ENCODE measurements at regions not wholly inside any gene's neighbourhood (a gene's known extent, or its start where the extent isn't known, plus 50 kb on each side); places are given as distances from the start of the nearest gene placed in this dataset.

DNA sequence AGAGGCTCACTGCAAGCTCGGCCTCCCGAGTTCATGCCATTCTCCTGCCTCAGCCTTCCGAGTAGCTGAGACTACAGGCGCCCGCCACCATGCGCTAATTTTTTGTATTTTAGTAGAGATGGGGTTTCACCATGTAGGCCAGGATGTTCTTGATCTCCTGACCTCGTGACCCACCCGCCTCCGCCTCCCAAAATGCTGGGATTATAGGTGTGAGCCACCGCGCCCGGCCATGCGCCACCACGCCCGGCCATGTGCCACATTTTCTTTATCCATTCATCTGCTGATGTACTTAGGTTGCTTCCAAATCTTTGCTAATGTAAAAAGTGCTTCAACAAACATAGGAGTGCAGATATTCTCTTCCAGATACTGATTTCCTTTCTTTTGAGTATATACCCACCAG lies 408.6 kb downstream of the CAAP1 start:
- no peak for DNase-seq

- DNase-seq = no peak
These were observed 414.6 kb downstream of the CAAP1 start for GRCh38 chr9:26477963-26478362.

DNA sequence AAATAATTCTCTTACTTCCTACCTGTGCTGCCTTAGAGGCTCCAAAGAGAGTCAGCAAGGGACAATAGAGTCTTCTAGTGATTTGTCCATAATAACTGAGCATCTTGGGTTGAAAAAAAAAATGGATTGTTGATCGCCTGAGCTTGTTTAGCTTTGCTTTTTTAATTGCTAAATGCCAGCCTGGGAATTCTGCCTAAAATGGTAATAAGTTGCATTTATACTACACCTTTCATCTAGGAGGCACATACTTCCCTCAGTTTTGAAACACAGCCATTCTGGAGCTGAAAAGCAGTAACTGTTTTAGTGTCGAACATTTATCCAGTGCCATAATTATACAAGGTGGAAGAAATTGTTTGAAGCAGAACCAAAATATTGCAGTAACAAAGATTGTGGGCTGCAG lies 421.3 kb downstream of the CAAP1 start:
- DNase-seq = no peak

GRCh38 chr9:26470284-26470683 lies 422.3 kb downstream of the CAAP1 start:
- DNase-seq = no peak

DNA sequence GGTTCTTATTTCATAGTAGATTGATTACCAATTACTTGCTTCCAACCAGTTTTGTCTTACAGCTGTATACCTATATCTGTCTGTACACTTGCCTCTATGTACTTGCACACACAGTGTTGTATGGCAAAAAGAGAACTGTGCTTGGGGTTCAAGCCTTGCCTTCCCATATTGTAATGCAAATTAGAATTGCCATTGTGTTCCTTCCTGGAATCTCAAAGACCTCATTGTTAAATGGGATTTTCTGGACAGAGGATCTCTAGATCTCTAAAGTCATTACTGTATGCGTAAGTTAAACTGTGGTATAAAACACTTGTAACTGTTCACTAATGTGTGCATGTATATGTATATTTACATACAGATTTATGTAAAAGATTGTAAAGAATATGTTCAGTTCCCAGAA lies 428.8 kb downstream of the CAAP1 start:
- DNase-seq = no peak

GRCh38 chr9:26462751-26463150 lies 429.9 kb downstream of the CAAP1 start:
- no peak for DNase-seq

DNA sequence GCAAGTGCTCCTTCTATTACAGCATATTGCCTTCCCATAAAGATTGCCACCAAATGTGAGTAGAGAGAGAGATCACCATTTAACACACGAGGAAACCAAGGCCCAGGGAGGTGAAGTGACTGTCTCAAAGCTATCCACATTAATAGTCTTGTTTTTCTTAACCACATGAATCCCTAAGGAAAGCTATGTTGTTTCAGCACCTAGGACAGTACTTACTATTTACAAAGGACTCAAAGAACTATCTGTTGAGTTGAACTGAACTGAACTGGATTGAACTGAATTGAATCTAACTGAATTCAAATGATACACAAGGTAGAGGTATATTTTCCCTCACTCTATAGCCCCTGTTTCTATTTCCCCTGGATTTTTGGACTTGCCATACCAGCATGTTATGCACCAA lies 430.4 kb downstream of the CAAP1 start:
- no peak for DNase-seq

GRCh38 chr9:26460624-26461023 lies 432.0 kb downstream of the CAAP1 start:
- DNase-seq = no peak

- no peak for DNase-seq
These were observed 432.6 kb downstream of the CAAP1 start for GRCh38 chr9:26459959-26460358.

DNA sequence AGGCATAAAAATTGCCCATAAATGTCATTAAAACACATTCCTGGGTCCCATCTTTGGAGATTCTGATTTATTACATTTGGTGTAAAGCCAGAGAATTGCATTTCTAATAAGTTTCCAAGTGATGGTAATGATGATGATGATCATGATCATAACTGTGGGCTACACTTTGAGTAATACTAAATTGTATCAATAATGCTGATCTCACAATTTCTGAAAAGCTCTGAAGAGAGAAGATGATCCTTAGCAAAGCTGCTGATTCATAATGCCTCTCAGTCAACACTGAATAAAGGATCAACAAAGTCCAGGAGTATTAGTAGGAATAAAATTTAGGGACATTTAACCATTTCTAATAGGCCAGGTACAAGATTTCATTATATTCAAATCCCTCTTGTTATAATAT lies 434.5 kb downstream of the CAAP1 start:
- DNase-seq = no peak

- no peak for DNase-seq
These were observed 435.5 kb downstream of the CAAP1 start for GRCh38 chr9:26457151-26457550.

DNA sequence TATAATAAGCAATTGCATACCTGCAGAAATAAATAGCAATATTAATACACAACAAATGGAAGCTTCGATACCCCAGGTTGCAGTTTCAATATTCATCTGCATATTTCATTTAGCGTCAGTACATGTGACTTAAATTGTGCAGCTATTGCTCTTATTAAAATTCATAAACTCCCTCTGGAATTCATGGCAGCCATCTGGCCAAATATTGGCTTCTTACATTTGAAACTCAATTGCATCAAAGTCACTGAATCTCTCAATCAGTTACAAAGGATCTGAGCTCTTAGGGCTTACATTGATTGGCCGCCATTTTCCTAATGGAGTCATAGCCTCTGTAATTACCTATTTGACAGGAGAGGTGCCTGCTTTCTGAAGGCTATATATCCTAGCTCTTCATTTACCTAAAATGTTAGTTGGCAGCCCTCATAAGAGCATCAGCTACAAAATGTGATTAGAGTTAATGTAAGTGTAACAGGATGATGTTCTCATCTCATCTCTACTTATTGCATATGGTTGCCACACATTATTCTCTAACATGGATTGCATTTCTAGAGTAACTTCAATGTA lies 453.5 kb downstream of the CAAP1 start:
- no peak for DNase-seq

GRCh38 chr9:26437056-26437711 lies 455.4 kb downstream of the CAAP1 start:
- no peak for DNase-seq

DNA sequence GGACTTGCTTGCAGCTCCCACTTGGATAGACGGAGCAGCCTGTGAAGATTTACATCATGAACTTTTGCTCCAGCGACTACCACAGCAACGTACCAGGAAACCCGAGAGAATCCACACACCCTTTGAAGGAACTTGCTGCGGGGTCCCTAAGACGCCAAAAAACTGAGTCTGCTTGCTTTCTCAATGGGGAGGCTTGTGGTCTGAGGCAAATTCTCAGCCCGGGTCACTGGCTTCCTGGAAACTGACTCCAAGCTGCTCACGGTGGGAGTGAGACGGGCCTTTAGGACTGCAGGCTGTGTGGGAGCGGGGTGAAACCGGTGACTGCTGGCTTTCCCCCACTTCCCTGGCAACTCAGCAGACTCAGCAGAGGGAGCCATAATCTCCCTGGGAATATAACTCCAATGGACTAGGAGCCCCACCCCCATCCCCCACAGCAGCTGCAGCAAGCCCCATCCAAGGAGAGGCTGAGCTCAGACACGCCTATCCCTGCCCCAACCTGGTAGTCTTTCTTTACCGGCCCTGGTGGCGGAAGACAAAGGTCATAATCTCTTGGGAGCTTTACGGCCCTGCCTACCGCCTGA lies 466.0 kb downstream of the CAAP1 start:
- no peak for DNase-seq

DNA sequence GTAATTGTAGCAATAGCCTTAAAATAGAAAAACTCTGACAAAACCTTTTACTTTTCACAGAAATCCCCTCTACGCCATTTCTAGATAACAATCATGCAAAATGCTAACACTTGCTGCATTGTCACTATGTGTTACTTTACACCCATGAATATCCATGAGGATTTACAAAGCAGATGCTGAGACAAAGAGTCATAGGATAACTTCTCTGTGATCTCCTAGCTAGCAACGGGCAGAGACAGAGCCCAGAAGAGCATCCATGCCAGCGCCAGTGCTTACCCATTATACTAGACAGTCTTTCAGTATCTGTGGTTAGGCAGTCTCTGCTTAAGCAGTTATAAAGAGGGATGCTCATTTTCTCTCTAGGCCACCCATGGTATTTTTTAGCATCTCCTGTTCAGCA lies 474.1 kb downstream of the CAAP1 start:
- DNase-seq = no peak

DNA sequence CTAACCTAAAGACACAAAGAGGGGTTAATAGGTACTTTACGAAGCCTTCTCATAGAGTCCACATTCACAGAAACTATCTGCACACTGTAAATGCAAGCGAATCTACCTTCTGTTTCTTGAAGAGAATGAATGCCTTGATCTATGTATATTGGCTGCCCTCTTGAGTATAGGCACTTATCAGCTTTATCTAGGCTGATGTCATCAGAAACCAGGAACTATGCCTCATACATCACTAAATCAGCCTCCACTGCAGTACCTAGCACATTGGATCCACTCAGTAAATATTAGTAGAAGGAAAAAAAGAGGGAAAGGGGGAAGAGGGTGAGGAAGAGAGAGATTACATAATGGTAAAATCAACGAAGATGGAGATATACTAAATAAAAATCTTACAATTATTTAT lies 477.1 kb downstream of the CAAP1 start:
- DNase-seq = no peak

- no peak for DNase-seq
These were observed 479.0 kb downstream of the CAAP1 start for GRCh38 chr9:26413611-26414010.

GRCh38 chr9:26412446-26412845 lies 480.2 kb downstream of the CAAP1 start:
- DNase-seq = no peak

GRCh38 chr9:26406676-26407075 lies 485.9 kb downstream of the CAAP1 start:
- DNase-seq = no peak

- no peak for DNase-seq
These were observed 493.0 kb downstream of the CAAP1 start for GRCh38 chr9:26399556-26399955.

DNA sequence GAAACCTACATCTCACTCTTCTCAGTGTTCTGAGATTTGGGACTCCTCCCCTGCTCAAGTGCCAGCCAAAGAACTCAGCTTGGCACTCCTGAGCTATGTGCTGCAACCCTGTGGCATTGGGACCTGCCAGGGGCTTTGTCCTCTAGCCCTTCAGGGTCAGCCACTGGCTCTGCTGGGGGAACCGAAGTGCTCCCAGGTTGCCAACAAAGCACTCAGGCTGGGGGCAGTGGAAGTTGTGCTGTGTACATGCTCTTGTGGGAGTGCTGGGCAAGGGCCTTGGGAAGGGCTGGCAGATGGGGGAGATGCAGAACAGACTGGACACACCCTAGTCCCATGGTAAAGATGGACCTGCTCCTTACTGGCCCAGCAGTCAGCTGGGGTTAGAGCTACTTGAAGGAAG lies 498.6 kb downstream of the CAAP1 start:
- DNase-seq = no peak

DNA sequence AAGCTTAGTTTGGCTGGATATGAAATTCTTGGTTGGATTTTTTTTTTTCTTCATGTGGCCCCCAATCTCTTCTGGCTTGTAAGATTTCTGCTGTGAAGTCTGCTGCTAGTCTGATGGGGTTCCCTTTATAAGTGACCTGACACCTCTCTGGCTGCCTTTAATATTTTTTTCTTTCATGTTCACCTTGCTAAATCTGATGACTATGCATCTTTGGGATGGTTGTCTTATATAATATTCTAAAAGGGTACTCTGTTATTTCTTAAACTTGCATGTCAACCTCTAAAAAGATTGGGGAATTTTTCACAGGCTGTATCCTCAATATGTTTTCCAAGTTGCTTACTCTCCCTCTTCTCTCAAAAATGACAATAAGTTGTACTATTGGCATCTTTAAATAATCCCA lies 500.0 kb downstream of the CAAP1 start:
- DNase-seq = no peak

DNA sequence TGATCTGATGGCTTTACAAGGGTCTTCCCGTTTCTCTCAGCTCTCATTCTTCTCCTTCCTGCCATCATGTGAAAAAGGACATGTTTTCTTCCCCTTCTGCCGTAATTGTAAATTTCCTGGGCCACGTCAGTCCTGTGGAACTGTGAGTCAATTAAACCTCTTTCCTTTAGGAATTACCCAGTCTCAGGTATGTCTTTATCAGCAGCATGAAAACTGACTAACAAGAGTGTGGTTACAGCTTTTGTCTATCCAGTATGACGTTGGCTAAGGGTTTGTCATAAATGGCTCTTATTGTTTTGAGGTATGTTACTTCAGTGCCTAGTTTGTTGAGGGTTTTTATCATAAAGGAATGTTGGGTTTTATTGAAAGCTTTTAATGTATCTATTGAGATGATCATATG lies 501.6 kb downstream of the CAAP1 start:
- no peak for DNase-seq

GRCh38 chr9:26375448-26375847 lies 517.2 kb downstream of the CAAP1 start:
- no peak for DNase-seq

DNA sequence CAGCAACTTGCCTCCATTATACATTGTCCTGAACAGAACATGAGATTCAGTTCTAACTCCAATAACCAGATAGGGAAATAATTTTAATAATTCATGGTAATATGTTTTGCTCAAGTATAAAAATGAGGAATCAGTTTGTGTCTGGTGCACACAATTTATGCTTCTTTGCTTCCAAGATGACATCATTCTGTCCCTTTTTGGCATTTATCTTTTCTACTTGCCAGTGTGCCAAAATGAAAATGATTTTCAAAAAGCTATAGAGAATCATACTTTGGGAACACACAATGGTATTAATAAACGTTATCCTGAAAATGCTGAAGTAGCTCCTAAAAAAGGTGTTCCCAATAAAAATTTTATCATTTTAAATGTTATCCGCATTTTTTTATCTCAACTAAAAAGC lies 519.0 kb downstream of the CAAP1 start:
- no peak for DNase-seq
